ENCODE measurements at regions not wholly inside any gene's neighbourhood (a gene's known extent, or its start where the extent isn't known, plus 50 kb on each side); places are given as distances from the start of the nearest gene placed in this dataset.

DNA sequence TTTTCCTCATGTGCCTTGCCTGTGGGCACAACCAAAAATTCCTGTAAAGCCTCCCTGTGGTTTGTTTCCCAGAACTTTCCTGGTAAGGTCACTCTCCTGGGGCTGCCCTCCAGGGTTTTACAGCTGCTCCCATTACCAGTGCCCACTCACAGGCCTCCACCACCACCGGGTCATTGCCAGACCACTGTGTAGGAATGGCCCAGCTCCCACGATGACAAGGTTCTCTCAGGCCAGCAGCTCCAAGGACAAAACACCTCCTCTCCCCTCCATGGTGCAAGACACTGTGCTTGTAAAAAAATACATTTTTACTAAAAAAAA lies 96.1 kb upstream of the AKIP1 start:
- H3K27ac ChIP-seq: no peak overlapping the region
- no peaks in the 10 kb centered on the region for H3K27me3 ChIP-seq
- TF ChIP-seq CTCF (IDR thresholded peaks at IDR 0.05): no peak
- peaks cover 32 to 36% of the 10 kb centered on the region in 2 experiments for H3K4me1 ChIP-seq (ENCODE audit: control insufficient read depth in 1 of 2, insufficient read depth in 1 of 2, low read depth in 1 of 2, low read length in 1 of 2)
- H3K36me3 ChIP-seq: no peaks in the 10 kb centered on the region
- H3K9me3 ChIP-seq: no peaks in the 10 kb centered on the region
- no peak overlapping the region for H3K4me3 ChIP-seq (ENCODE audit: low read depth in 1 of 2, low read length in 1 of 2)

GRCh38 chr11:8818421-8818820 lies 92.6 kb upstream of the AKIP1 start:
- Histone ChIP-seq H3K4me3 (ENCODE audit: low read depth in 1 of 2, low read length in 1 of 2) (no peak overlapping the region), H3K36me3 (no peaks in the 10 kb centered on the region), H3K27me3 (no peaks in the 10 kb centered on the region), H3K4me1 (ENCODE audit: control insufficient read depth in 1 of 2, insufficient read depth in 1 of 2, low read depth in 1 of 2, low read length in 1 of 2) (peaks cover 4 to 5% of the 10 kb centered on the region in 2 experiments), H3K27ac (no peak overlapping the region), H3K9me3 (no peaks in the 10 kb centered on the region)
- no peak for TF ChIP-seq CTCF (IDR thresholded peaks at IDR 0.05)

- H3K4me3 ChIP-seq (ENCODE audit: low read depth in 1 of 2, low read length in 1 of 2): no peak overlapping the region
- H3K9me3 ChIP-seq: no peaks in the 10 kb centered on the region
- TF ChIP-seq CTCF (IDR thresholded peaks at IDR 0.05): no peak
- no peaks in the 10 kb centered on the region for H3K4me1 ChIP-seq (ENCODE audit: control insufficient read depth in 1 of 2, insufficient read depth in 1 of 2, low read depth in 1 of 2, low read length in 1 of 2)
- H3K27ac ChIP-seq: no peak overlapping the region
- no peaks in the 10 kb centered on the region for H3K36me3 ChIP-seq
- no peaks in the 10 kb centered on the region for H3K27me3 ChIP-seq
Measured at GRCh38 chr11:8820401-8820800, 90.6 kb upstream of the AKIP1 start.

DNA sequence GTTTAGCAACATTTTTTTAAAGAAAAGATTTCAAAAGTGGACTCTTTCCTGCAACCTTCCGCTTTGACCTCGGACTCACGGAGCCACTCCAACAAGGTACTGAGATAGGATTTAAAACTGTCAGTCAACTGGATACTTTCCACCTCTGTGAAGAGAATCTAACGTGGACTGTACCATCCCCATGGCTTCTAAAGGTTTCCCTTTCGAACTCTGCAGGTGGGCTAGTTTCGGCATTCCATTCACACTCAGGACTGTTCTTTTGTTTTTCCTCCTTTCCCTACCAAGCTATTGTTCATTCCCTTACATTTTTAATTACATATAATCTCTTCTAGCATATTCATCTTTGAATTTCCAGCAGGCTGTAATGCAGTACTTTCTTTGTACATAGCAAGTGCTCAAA lies 88.5 kb upstream of the AKIP1 start:
- peaks cover 5 to 6% of the 10 kb centered on the region in 2 experiments for H3K4me1 ChIP-seq (ENCODE audit: control insufficient read depth in 1 of 2, insufficient read depth in 1 of 2, low read depth in 1 of 2, low read length in 1 of 2)
- TF ChIP-seq CTCF (IDR thresholded peaks at IDR 0.05): no peak
- H3K4me3 ChIP-seq (ENCODE audit: low read depth in 1 of 2, low read length in 1 of 2): no peak overlapping the region
- H3K27ac ChIP-seq: no peak overlapping the region
- H3K9me3 ChIP-seq: no peaks in the 10 kb centered on the region
- H3K27me3 ChIP-seq: no peaks in the 10 kb centered on the region
- H3K36me3 ChIP-seq: no peaks in the 10 kb centered on the region

- no peak for TF ChIP-seq CTCF (IDR thresholded peaks at IDR 0.05)
- H3K27ac ChIP-seq: no peak overlapping the region
- peaks cover 13 to 14% of the 10 kb centered on the region in 2 experiments for H3K4me1 ChIP-seq (ENCODE audit: control insufficient read depth in 1 of 2, insufficient read depth in 1 of 2, low read depth in 1 of 2, low read length in 1 of 2)
- no peaks in the 10 kb centered on the region for H3K9me3 ChIP-seq
- H3K36me3 ChIP-seq: no peaks in the 10 kb centered on the region
- H3K27me3 ChIP-seq: no peaks in the 10 kb centered on the region
- no peak overlapping the region for H3K4me3 ChIP-seq (ENCODE audit: low read depth in 1 of 2, low read length in 1 of 2)
Measured at GRCh38 chr11:8823174-8823742, 87.7 kb upstream of the AKIP1 start.
